BE2C (cell line): ENCODE measurements at regions not wholly inside any gene's neighbourhood (a gene's known extent, or its start where the extent isn't known, plus 50 kb on each side); places are given as distances from the start of the nearest gene placed in this dataset.

Experiments used
- DNase-seq: peaks from one replicate; pipeline ENCODE4 v3.0.0-alpha.2; 2020
- H3K27me3 ChIP-seq: fragments of 250-450 bp; sonication (Bioruptor Pico); 2 replicates; pipeline ENCODE4 v1.5.1; 2020; ENCODE audit warnings: mild to moderate bottlenecking
- H3K36me3 ChIP-seq: fragments of 250-450 bp; sonication (Bioruptor Pico); 2 replicates; pipeline ENCODE4 v1.5.1; 2020; ENCODE audit warnings: mild to moderate bottlenecking
- H3K4me1 ChIP-seq: fragments of 250-450 bp; sonication (Bioruptor Pico); 2 replicates; pipeline ENCODE4 v1.5.1; 2020
- H3K4me3 ChIP-seq: 2 replicates; pipeline ENCODE4 v1.5.1; 2011; ENCODE audit warnings: low read depth, low read length
- H3K9me3 ChIP-seq: fragments of 250-450 bp; sonication (Bioruptor Pico); 2 replicates; pipeline ENCODE4 v1.5.1; 2020
- TF ChIP-seq, protein P1 (sequence below): IDR thresholded peaks from 2 replicates; pipeline ENCODE4 v1.5.1; 2012; ENCODE audit warnings: mild to moderate bottlenecking, low read depth, low read length

- Histone ChIP-seq H3K4me1 (no peaks in the 10 kb centered on the region), H3K36me3 (no peaks in the 10 kb centered on the region), H3K4me3 (no peak overlapping the region), H3K9me3 (no peaks in the 10 kb centered on the region), H3K27me3 (no peaks in the 10 kb centered on the region)
- TF ChIP-seq, protein P1, sequence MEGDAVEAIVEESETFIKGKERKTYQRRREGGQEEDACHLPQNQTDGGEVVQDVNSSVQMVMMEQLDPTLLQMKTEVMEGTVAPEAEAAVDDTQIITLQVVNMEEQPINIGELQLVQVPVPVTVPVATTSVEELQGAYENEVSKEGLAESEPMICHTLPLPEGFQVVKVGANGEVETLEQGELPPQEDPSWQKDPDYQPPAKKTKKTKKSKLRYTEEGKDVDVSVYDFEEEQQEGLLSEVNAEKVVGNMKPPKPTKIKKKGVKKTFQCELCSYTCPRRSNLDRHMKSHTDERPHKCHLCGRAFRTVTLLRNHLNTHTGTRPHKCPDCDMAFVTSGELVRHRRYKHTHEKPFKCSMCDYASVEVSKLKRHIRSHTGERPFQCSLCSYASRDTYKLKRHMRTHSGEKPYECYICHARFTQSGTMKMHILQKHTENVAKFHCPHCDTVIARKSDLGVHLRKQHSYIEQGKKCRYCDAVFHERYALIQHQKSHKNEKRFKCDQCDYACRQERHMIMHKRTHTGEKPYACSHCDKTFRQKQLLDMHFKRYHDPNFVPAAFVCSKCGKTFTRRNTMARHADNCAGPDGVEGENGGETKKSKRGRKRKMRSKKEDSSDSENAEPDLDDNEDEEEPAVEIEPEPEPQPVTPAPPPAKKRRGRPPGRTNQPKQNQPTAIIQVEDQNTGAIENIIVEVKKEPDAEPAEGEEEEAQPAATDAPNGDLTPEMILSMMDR: no peak
- no peak for DNase-seq
These were observed 325.4 kb upstream of the SMIM31 start for GRCh38 chr4:164428561-164428960.

GRCh38 chr4:164438321-164438720, 315.6 kb upstream of the SMIM31 start:
- no peak overlapping the region for H3K4me3 ChIP-seq
- TF ChIP-seq, protein P1: no peak
- no peak for DNase-seq
- H3K27me3 ChIP-seq: no peaks in the 10 kb centered on the region
- no peaks in the 10 kb centered on the region for H3K4me1 ChIP-seq
- H3K9me3 ChIP-seq: no peaks in the 10 kb centered on the region
- no peaks in the 10 kb centered on the region for H3K36me3 ChIP-seq

- no peak for DNase-seq
- H3K27me3 ChIP-seq: no peaks in the 10 kb centered on the region
- TF ChIP-seq, protein P1: no peak
These were observed 314.9 kb upstream of the SMIM31 start for GRCh38 chr4:164439037-164439436.

DNA sequence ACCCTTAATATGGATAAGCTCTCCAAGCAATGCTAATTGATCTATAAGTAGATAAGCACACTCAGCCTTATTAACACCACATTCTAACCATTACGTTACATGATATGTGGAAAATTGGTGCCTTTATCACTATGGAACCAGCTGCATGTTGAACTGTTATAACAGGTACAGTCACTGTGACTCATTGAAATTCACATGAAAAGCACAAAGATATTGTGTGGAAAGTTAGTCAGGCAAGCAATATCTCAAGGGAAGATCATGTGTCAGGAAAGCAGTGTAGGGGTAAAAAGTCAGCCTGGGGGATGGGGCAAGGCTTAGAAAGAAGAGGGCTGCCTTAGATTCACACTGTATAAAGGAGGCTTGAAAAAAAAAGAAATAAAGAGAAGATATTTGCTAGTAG, 313.7 kb upstream of the SMIM31 start:
- no peaks in the 10 kb centered on the region for H3K9me3 ChIP-seq
- H3K27me3 ChIP-seq: no peaks in the 10 kb centered on the region
- H3K36me3 ChIP-seq: no peaks in the 10 kb centered on the region
- TF ChIP-seq, protein P1: no peak
- H3K4me3 ChIP-seq: no peak overlapping the region
- DNase-seq: no peak
- no peaks in the 10 kb centered on the region for H3K4me1 ChIP-seq

More at GRCh38 chr4:164439037-164439436, 314.9 kb upstream of the SMIM31 start:
- H3K4me1 ChIP-seq: no peaks in the 10 kb centered on the region
- no peaks in the 10 kb centered on the region for H3K36me3 ChIP-seq
- no peak overlapping the region for H3K4me3 ChIP-seq
- no peaks in the 10 kb centered on the region for H3K9me3 ChIP-seq

DNA sequence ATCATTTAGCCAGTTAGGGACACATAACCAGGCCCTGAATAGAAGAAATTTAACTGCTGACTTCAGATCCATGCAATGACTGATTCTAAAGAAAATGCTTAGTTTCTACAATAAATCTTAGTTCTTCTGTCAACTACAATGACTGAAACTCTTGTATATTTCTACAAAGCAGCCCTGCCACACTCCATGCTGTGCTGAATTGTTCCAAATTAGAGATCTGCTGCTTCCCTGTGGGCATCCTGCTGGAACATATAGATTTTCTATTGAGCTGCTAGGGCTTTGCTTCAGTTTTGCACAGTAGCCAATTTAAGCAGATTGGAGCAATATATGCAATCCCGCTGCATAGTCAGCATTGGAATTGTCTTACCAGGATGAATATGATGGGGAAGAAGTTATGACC, 312.8 kb upstream of the SMIM31 start:
- no peak overlapping the region for H3K4me3 ChIP-seq
- TF ChIP-seq, protein P1: no peak
- H3K4me1 ChIP-seq: no peaks in the 10 kb centered on the region
- no peaks in the 10 kb centered on the region for H3K27me3 ChIP-seq
- H3K36me3 ChIP-seq: no peaks in the 10 kb centered on the region
- no peaks in the 10 kb centered on the region for H3K9me3 ChIP-seq
- DNase-seq: no peak

GRCh38 chr4:164442180-164442579, 311.8 kb upstream of the SMIM31 start:
- Histone ChIP-seq H3K36me3 (no peaks in the 10 kb centered on the region), H3K4me1 (no peaks in the 10 kb centered on the region), H3K27me3 (no peaks in the 10 kb centered on the region), H3K4me3 (no peak overlapping the region), H3K9me3 (no peaks in the 10 kb centered on the region)
- DNase-seq: no peak
- TF ChIP-seq, protein P1: no peak
